Endothelial cell of umbilical vein (primary cell): ENCODE measurements at regions not wholly inside any gene's neighbourhood (a gene's known extent, or its start where the extent isn't known, plus 50 kb on each side); places are given as distances from the start of the nearest gene placed in this dataset.

ENCODE experiments used
- BruUV-seq: library from RNA; stranded (reverse); fragments of 400-500 nt; replicated peaks from 2 replicates; lab custom pipeline; 2021; lab: Mats Ljungman, UMichigan
- CTCF ChIA-PET: fragments of 300-600, 350-600 bp; sonication (Branson Sonifier 250); formaldehyde crosslinking; loops from one replicate; lab custom pipeline; 2021; ENCODE audit warnings: antibody characterized with exemption, inconsistent platforms; lab: Charles Lee
- POLR2A ChIA-PET: fragments of 300-600, 350-600 bp; sonication (Branson Sonifier 250); formaldehyde crosslinking; loops from one replicate; lab custom pipeline; 2021; ENCODE audit warnings: antibody characterized with exemption, inconsistent platforms; lab: Charles Lee
- DNase-seq: peaks from one replicate; pipeline ENCODE4 v3.0.0-alpha.2; 2011; ENCODE audit warnings: low read depth, low spot score
- FAIRE-seq: peaks from 2 replicates; lab custom pipeline; 2011; peaks lifted over from hg19 to GRCh38; lab: Jason Lieb, UNC
- H2AFZ ChIP-seq: 2 replicates; pipeline ENCODE4 v1.6.0; 2012; ENCODE audit warnings: low read depth, low read length, control low read depth, inconsistent platforms
- H3K27ac ChIP-seq: 2 replicates; pipeline ENCODE4 v1.5.1; 2011; ENCODE audit warnings: low read depth, mild to moderate bottlenecking, control low read depth, low read length, moderate library complexity; ENCODE audit not compliant: insufficient read depth
- H3K27me3 ChIP-seq, 2 experiments: 2 replicates each; pipeline versions ENCODE4 v1.6.0 to v1.6.1; 2011; ENCODE audit warnings: low read length in 2 of 2, mixed read lengths in 1 of 2; ENCODE audit not compliant: control insufficient read depth in 2 of 2, insufficient read depth in 2 of 2
- H3K36me3 ChIP-seq, 2 experiments: 2 replicates in 1 of 2; 3 replicates in 1 of 2; pipeline ENCODE4 v1.5.1; 2011; ENCODE audit warnings: low read length in 2 of 2, mild to moderate bottlenecking in 1 of 2, moderate library complexity in 1 of 2; ENCODE audit not compliant: control insufficient read depth in 2 of 2, insufficient read depth in 2 of 2; ENCODE audit errors: extremely low read depth in 1 of 2
- H3K4me1 ChIP-seq: 3 replicates; pipeline ENCODE4 v1.5.1; 2011; ENCODE audit warnings: mild to moderate bottlenecking, low read length; ENCODE audit not compliant: control insufficient read depth, insufficient read depth; ENCODE audit errors: extremely low read depth
- H3K4me2 ChIP-seq: 2 replicates; pipeline ENCODE4 v1.6.1; 2011; ENCODE audit warnings: low read length, control low read depth, mixed read lengths; ENCODE audit not compliant: insufficient read depth
- H3K4me3 ChIP-seq, 3 experiments: fragments of 200-600 bp in 1 of 3; sonication (generic), shearing (Covaris generic) in 1 of 3; replicated peaks in 1 of 3; 2 replicates each; pipeline ENCODE4 v1.5.1; 2011 to 2016; ENCODE audit warnings: control low read depth in 3 of 3, low read length in 3 of 3, mild to moderate bottlenecking in 2 of 3, inconsistent platforms in 1 of 3, low read depth in 1 of 3, moderate library complexity in 1 of 3; ENCODE audit not compliant: insufficient read depth in 1 of 3
- H3K79me2 ChIP-seq: 2 replicates; pipeline ENCODE4 v1.6.0; 2012; ENCODE audit warnings: low read length, inconsistent platforms; ENCODE audit not compliant: control insufficient read depth, insufficient read depth
- H3K9ac ChIP-seq: replicated peaks from 2 replicates; pipeline ENCODE3; 2011; ENCODE audit warnings: low read length, control low read depth; ENCODE audit not compliant: insufficient read depth; ENCODE audit errors: extremely low read depth
- H3K9me1 ChIP-seq: replicated peaks from 3 replicates; pipeline ENCODE4 v1.6.0; 2011; ENCODE audit warnings: mild to moderate bottlenecking, low read length; ENCODE audit not compliant: control insufficient read depth, insufficient read depth; ENCODE audit errors: extremely low read depth
- H3K9me3 ChIP-seq: replicated peaks from 2 replicates; pipeline ENCODE4 v1.5.1; 2012; ENCODE audit warnings: low read length, inconsistent platforms; ENCODE audit not compliant: control insufficient read depth, insufficient read depth
- H4K20me1 ChIP-seq: replicated peaks from 2 replicates; pipeline ENCODE3; 2011; ENCODE audit warnings: mild to moderate bottlenecking, low read length; ENCODE audit not compliant: control insufficient read depth, insufficient read depth; ENCODE audit errors: extremely low read depth
- EZH2 ChIP-seq: IDR thresholded peaks from 2 replicates; pipeline ENCODE4 v1.6.1; 2012; ENCODE audit warnings: borderline replicate concordance, low read depth, mild to moderate bottlenecking, moderate library complexity, low read length, inconsistent platforms; ENCODE audit not compliant: severe bottlenecking
- FOS ChIP-seq: IDR thresholded peaks from 2 replicates; pipeline ENCODE4 v1.6.1; 2011; ENCODE audit warnings: mild to moderate bottlenecking, low read length, moderate library complexity, borderline replicate concordance; ENCODE audit not compliant: insufficient read depth
- GATA2 ChIP-seq: IDR thresholded peaks from 2 replicates; pipeline ENCODE4 v1.7.0; 2011; ENCODE audit warnings: low read depth, mild to moderate bottlenecking, moderate library complexity, mixed read lengths, low read length; ENCODE audit not compliant: insufficient read length, insufficient read depth
- JUN ChIP-seq: IDR thresholded peaks from 2 replicates; pipeline ENCODE4 v1.6.1; 2011; ENCODE audit warnings: borderline replicate concordance, low read depth; ENCODE audit not compliant: insufficient read length, insufficient read depth
- MYC ChIP-seq: IDR thresholded peaks from one replicate; pipeline ENCODE4 v1.6.1; 2011; ENCODE audit warnings: mild to moderate bottlenecking, low read depth, low read length
- POLR2A ChIP-seq: IDR thresholded peaks from 2 replicates; pipeline ENCODE4 v1.6.1; 2012; ENCODE audit warnings: low read depth, mild to moderate bottlenecking, control low read depth, low read length
- POLR2AphosphoS5 ChIP-seq: IDR thresholded peaks from 2 replicates; pipeline ENCODE4 v1.6.1; 2012; ENCODE audit warnings: low read depth, mild to moderate bottlenecking, control low read depth, low read length, moderate library complexity; ENCODE audit not compliant: insufficient read depth
- dilution Hi-C: fragments of 300-500 bp; cut with MboI; formaldehyde crosslinking; loops from one replicate; pipeline ENCODE4 v1.15.0; 2019; ENCODE audit warnings: low sequenced_read_pairs; ENCODE audit not compliant: extremely low pct_ligation_motif_present
- intact Hi-C: fragments of 100-400 bp; cut with micrococcal nuclease; formaldehyde crosslinking; loops from one replicate; pipeline ENCODE4 v1.10.0; 2022
- TF ChIP-seq, protein P1 (sequence below), 2 donors: IDR thresholded peaks; 1 replicate in 1 of 2; 2 replicates in 1 of 2; pipeline ENCODE4 v1.5.1; 2011; ENCODE audit warnings: low read length in 2 of 2, mild to moderate bottlenecking in 2 of 2, moderate library complexity in 2 of 2, control low read depth in 1 of 2, inconsistent platforms in 1 of 2, low read depth in 1 of 2; ENCODE audit not compliant: insufficient read depth in 1 of 2; ENCODE audit errors: extremely low read depth in 1 of 2
- TF ChIP-seq, protein P2 (sequence below): IDR thresholded peaks from 2 replicates; pipeline ENCODE4 v1.6.1; 2011; ENCODE audit not compliant: insufficient read depth, insufficient read length

DNA sequence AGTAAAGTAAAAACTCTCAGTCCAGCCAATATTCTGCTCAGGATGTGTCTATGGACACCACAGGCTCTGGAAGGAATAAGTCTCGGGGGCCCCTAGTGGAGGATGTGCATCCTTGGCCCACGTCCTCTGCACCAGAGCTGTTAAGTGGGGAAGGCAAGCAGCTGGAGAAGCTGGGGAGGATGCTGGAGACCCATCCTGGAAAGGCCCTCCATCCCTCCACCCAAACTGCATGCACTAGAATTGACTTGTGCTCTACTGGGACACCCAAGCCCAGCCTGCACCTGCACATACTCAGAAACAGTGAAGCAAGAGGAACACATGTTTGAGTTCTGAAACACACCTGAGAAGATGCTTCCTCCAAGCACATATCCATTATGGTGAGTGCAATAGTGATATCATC lies 307.8 kb downstream of the TSHZ3 start:
- Histone ChIP-seq H2AFZ (no peak overlapping the region), H3K9me3 (no peaks in the 10 kb centered on the region), H3K79me2 (no peaks in the 10 kb centered on the region), H3K27ac (no peak overlapping the region), H3K4me3 (no peak overlapping the region), H4K20me1 (no peaks in the 10 kb centered on the region), H3K4me2 (no peak overlapping the region), H3K36me3 (no peaks in the 10 kb centered on the region), H3K27me3 (no peaks in the 10 kb centered on the region), H3K4me1 (no peaks in the 10 kb centered on the region), H3K9me1 (no peaks in the 10 kb centered on the region), H3K9ac (no peak overlapping the region)
- POLR2A ChIA-PET: no interaction called here
- no TSS peak for BruUV-seq
- TF ChIP-seq POLR2A (no peak), JUN (no peak), MYC (no peak), EZH2 (no peak), GATA2 (no peak), FOS (no peak), POLR2AphosphoS5 (no peak)
- TF ChIP-seq, protein P1, sequence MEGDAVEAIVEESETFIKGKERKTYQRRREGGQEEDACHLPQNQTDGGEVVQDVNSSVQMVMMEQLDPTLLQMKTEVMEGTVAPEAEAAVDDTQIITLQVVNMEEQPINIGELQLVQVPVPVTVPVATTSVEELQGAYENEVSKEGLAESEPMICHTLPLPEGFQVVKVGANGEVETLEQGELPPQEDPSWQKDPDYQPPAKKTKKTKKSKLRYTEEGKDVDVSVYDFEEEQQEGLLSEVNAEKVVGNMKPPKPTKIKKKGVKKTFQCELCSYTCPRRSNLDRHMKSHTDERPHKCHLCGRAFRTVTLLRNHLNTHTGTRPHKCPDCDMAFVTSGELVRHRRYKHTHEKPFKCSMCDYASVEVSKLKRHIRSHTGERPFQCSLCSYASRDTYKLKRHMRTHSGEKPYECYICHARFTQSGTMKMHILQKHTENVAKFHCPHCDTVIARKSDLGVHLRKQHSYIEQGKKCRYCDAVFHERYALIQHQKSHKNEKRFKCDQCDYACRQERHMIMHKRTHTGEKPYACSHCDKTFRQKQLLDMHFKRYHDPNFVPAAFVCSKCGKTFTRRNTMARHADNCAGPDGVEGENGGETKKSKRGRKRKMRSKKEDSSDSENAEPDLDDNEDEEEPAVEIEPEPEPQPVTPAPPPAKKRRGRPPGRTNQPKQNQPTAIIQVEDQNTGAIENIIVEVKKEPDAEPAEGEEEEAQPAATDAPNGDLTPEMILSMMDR (IDR thresholded peaks at IDR 0.05; ENCODE audit: extremely low read depth in 1 of 2, insufficient read depth in 1 of 2, low read depth in 1 of 2, low read length in 2 of 2): no peak
- TF ChIP-seq, protein P2, sequence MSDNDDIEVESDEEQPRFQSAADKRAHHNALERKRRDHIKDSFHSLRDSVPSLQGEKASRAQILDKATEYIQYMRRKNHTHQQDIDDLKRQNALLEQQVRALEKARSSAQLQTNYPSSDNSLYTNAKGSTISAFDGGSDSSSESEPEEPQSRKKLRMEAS: no peak
- FAIRE-seq (no peak), DNase-seq (no peak)
- intact Hi-C loops: no loop called here
- dilution Hi-C loops: no loop called here
- CTCF ChIA-PET: no interaction called here
